Stimulated activated naive CD4-positive, alpha-beta T cell treated with Interleukin-2 at 50 U/mL for 16 hours (primary cell): ENCODE measurements at regions not wholly inside any gene's neighbourhood (a gene's known extent, or its start where the extent isn't known, plus 50 kb on each side); places are given as distances from the start of the nearest gene placed in this dataset.

Source experiments
- DNase-seq: peaks from one replicate; lab custom pipeline; 2025; lab: John Stamatoyannopoulos, UW

DNA sequence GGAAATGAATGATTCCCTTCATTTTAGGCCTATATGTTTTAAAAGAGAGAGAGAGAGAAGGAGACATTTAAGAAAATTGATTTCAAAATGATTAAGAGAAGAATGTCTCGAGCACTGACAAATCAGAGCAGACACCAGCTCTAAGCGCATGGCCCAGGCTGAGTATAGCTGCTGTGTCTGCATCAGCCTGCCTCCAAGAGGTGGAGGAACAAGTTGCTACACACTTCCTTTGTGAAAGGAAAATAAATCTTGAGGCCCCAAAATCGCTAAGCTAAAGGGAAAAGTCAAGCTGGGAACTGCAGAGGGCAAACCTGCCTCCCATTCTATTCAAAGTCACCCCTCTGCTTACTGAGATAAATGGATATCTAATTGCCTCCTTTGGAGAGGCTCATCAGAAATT, 728.7 kb upstream of the TMEM132C start:
- no peak for DNase-seq

GRCh38 chr12:127539226-127539858, 727.6 kb upstream of the TMEM132C start:
- DNase-seq, result no peak

DNA sequence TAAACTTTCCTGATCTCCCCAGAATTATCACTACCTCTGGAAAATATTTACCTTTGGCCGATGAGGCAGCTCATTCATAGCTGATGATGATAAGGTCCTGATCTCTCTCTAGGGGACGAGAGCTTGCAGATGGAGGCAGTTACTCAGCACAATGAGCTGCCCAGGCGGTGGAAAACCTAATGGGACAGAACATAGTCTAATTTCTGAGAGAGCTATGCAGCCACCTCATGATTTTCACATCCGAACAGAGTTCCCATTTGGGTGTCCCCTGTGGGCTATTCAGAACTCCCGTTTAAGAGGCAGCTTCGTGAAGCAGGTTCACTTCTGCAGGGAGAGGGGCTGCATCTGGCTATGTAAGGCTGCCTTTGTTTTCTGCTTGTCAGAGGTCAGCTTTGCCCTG, 724.6 kb upstream of the TMEM132C start:
- no peak for DNase-seq

- DNase-seq, result no peak
Measured at GRCh38 chr12:127542931-127543330, 724.0 kb upstream of the TMEM132C start.

DNA sequence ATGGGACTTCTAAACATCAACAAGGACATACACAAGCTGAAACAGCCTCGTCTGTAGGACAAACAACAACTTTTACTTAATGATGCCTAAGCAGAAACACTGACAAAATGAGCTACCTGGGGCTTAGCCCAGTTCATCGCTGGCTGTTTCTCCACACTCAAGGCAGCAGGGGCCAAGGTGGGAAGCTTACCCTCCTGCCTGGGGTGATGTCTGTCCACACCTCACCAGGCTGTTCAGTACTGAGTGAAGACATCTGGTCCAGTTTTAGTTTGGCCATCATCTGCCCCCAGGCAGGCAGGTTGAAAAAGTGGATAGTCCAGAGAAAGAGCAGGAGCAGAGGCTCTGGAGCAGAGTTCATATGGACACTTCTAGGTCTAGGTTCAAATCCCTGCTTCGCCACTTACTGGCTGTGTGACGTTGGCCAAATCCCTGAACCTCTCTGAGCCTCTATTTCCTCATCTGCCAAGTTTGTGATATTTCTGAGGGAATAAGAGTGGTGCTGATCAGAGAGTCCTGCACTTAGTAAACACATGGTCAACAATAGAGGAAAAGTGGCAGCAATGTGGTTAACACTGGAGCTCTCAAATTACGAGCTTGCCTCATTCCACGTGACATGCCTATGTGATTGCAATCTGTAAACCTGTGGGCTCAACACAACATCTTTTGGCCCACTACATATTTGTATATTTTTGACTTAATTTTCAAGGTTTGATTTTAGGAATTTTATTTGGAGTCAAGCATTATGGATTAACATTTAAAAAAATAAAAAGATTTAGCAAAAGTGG, 720.1 kb upstream of the TMEM132C start:
- DNase-seq, result no peak

GRCh38 chr12:127548123-127548553, 718.8 kb upstream of the TMEM132C start:
- no peak for DNase-seq

- no peak for DNase-seq
Measured at GRCh38 chr12:127550271-127550670, 716.7 kb upstream of the TMEM132C start.

DNA sequence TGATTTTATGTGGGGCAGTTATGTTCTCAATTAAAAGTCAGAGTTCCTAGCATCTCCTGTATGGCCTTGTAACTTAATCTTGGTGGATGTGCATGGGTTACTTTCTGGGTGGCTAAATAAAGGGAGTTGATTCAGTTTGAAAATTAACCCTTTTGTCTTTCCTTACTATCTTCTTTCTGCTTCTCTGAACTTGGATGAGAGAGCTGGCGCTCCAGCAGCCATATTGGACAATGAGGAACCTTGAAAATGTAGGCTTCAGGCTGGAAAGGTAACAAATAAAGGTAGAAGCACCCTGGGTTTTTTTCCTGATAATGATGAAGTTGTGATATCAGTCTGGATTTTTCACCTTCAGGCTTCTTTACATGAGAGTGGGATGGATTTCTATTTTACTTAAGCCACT, 714.1 kb upstream of the TMEM132C start:
- DNase-seq, result no peak

DNA sequence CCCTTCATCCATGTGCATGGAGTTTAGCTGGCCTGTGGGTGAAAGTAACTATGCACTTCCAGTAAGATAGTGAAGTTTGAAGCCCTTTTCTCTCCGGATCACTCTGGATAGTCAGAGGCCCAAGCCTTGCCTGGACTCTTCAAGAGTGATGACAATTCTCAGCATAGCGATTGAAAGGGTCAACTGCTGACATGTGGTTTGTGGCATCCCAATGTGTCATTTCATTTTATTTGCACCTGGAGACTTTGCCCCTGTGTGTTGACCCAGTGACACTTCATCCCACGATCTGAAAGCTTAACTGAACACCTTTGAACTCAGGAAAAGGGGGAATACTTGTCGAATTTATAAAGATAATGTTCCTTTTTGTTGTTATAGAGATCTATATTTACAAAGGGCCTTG, 711.9 kb upstream of the TMEM132C start:
- no peak for DNase-seq

DNA sequence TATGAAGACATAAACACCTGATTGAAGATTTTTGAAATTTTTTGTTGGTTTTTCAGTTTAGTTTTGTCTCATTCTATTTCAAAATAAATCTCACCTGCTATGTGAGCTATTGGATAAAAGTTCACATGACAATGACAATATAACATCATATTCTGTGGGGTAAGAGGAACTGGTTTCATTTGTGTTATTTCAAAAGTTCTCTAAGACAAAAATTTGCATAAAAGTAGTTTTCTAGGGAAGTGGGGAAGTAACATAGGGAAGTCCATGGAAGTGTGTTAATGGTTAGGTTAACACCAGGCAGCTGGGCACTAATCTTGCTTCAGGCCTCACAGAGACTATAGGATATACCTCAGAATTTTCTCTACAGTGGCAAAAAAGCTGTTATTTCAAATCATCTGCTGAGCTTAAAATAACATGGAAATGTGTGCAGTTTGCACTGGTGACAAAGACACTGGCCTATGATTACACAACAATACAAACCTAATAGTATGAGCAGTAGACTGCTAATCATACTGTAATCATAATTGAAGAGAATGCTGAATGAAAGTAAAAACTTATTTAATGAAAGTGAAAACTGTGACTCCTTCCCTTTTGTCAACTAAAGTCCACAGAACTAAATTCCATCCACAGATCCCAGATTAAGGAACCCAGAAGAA, 710.6 kb upstream of the TMEM132C start:
- no peak for DNase-seq

GRCh38 chr12:127558361-127558760, 708.6 kb upstream of the TMEM132C start:
- no peak for DNase-seq

DNA sequence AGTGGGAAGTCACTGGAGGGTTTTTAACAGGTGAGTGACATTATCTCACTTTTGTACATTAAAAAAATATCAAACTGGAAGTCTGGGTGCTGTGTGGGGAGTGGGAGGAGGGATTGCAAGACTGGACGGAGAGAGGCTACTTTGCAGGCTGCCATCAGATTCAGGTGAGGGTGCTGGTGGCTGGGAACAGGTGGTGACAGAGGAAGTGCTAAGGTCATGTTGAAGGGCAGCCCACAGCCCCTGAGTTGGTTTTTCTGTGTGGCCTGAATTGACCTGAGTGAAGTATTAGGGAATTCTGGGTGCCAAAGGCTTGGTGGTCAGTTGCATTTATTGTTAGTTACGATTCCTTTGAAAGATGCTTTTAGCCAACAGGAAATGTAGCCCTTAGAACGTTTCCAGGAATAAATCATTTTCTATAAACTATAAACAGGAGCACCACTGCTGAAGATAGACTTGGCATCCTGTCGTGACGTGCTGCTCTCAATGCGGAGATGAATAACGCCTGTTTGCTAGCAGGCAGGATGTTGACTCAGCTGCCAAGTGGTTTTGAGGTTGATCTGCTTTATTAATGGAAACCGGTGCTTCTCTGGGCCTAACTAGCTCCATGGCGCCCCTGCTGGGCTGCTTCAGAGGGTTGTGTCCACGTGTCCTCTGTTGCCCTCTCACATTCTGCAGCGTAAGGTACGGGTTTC, 707.5 kb upstream of the TMEM132C start:
- peak; percentile 65 for DNase-seq

- DNase-seq, result no peak
Measured at GRCh38 chr12:127560041-127560478, 706.9 kb upstream of the TMEM132C start.

DNA sequence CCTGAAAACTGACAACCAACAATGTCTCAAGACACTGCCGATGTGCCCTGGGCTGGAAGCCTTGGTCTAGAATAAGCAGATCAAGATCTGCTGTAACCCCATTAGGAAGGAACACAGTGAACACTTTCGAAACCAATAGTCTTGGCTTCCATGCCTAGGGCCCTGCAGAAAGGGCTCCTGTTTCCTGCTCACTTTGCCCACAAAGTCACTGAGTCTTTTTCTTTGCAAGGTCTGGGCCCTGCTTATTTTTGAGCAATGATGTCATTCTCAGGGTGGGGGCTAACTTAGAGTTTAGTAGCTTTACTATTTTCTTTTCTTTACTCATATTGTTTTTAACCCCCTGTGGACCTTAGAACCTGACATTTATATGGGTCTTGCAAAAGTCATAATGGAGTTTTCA, 704.2 kb upstream of the TMEM132C start:
- no peak for DNase-seq

- no peak for DNase-seq
Measured at GRCh38 chr12:127565241-127565640, 701.7 kb upstream of the TMEM132C start.

DNA sequence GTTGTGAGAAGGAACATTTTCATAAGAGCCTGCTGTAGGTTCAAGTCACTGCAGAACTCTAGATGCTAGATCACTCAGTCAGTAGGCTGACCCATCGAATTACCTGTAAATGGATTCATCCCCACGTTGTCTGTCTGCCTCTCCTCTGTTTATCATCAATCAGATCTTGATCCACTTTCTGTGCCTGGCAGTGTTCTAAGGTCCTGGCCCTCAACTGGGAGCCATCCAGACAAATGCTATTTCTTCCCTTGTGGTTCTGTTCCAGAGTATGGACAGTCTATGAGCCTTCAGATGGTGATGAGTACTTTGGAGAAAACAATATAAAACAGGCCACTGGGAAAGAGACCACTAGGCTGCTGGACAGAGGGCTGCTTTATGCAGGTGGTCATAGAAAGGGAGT, 699.4 kb upstream of the TMEM132C start:
- DNase-seq, result no peak

GRCh38 chr12:127570387-127570786, 696.6 kb upstream of the TMEM132C start:
- no peak for DNase-seq

- DNase-seq, result no peak
Measured at GRCh38 chr12:127570793-127571360, 696.1 kb upstream of the TMEM132C start.

DNA sequence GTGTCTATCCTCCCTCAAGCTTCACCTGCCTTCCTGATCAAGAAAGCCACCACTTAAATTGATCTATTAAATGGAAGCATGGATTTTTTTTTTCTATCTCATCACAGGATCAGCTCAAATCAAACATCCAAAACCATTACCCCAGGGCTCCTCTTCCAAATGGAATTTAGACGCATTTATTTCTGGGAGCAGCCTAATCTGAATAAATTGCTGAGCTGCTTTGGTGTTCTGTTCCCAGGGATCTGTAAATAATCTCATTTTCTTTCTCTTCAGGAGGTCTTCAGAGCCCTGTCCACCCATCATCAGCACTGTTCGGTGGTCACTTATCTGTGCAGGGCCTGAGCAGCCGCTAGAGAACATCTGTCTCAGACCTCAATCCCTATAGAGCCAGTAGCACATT, 695.4 kb upstream of the TMEM132C start:
- DNase-seq, result no peak

DNA sequence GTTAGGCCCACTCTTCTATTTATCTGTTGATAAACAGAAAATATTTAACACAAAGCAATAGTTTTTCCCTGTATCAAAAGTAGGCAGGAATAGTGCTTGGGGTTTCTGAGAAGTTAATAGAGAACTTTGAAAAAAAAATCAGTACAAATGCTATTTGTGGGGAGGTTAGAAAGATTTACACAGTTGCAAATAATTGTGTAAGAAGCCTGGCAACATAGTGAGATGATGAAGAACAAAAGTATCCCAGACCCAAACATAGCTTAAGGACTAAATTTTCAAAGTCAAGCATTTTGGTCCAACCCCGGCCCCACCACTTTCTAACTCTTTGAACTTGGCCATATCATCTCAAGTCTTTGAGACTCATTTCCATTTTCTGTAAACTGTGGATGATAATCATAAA, 687.5 kb upstream of the TMEM132C start:
- no peak for DNase-seq

DNA sequence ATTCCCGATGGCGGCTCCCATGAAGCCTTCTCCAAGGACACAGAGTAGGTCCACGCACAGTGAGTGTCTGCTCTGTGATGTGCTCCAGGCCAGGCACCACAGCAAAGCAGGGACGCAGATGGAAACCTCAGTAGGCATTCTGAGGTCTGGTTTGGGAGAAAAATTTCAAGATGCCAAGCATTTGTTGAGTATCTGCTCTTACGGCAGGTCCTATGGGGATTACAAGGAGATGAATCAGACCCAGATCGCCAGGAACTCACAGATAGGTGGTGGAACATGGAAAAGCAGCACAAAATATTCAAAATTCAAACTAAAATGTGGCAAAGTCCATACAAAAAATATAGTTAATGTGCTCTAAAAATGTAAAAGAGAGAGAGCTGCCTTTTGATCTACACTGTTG, 684.9 kb upstream of the TMEM132C start:
- DNase-seq, result no peak

- DNase-seq, result no peak
Measured at GRCh38 chr12:127583041-127583440, 683.9 kb upstream of the TMEM132C start.
